CD4-positive, alpha-beta memory T cell (primary cell): ENCODE measurements at regions not wholly inside any gene's neighbourhood (a gene's known extent, or its start where the extent isn't known, plus 50 kb on each side); places are given as distances from the start of the nearest gene placed in this dataset.

Experiments
- CTCF ChIA-PET: fragments of 350-600 bp; sonication (Branson Sonifier 250); formaldehyde crosslinking; loops from one replicate; lab custom pipeline; 2021; ENCODE audit warnings: inconsistent platforms; ENCODE audit not compliant: partially characterized antibody; lab: Charles Lee
- POLR2A ChIA-PET: fragments of 350-600 bp; sonication (Branson Sonifier 250); formaldehyde crosslinking; loops from one replicate; lab custom pipeline; 2021; ENCODE audit not compliant: partially characterized antibody; lab: Charles Lee
- DNase-seq, 5 donors: peaks; one replicate each; pipeline versions ENCODE4 v3.0.0 to v3.0.0-alpha.2; 2020 to 2022; ENCODE audit warnings: mixed read lengths in 1 of 5
- H3K27ac ChIP-seq: one replicate; pipeline ENCODE4 v1.7.0; 2013; ENCODE audit warnings: low read depth, low read length
- H3K27me3 ChIP-seq: 2 replicates; pipeline ENCODE4 v1.7.0; 2013; ENCODE audit warnings: mild to moderate bottlenecking, low read length, moderate library complexity; ENCODE audit not compliant: insufficient read depth
- H3K36me3 ChIP-seq: 2 replicates; pipeline ENCODE4 v1.7.0; 2013; ENCODE audit warnings: mild to moderate bottlenecking, low read length, moderate library complexity; ENCODE audit not compliant: insufficient read depth
- H3K4me1 ChIP-seq: 2 replicates; pipeline ENCODE4 v1.7.0; 2013; ENCODE audit warnings: mild to moderate bottlenecking, low read length, moderate library complexity; ENCODE audit not compliant: insufficient read depth
- H3K4me3 ChIP-seq, 2 donors: one replicate each; pipeline ENCODE4 v1.7.0; 2013; ENCODE audit warnings: low read length in 2 of 2, mild to moderate bottlenecking in 1 of 2
- H3K9me3 ChIP-seq, 2 donors: one replicate each; pipeline ENCODE4 v1.7.0; 2013; ENCODE audit warnings: low read length in 2 of 2, control low read depth in 1 of 2; ENCODE audit not compliant: control insufficient read depth in 1 of 2
- H3K27ac Mint-ChIP-seq, 7 donors: one replicate each; pipeline ENCODE4 v1.8.0; 2020 to 2021; ENCODE audit warnings: mixed read lengths in 7 of 7, mild to moderate bottlenecking in 6 of 7, inconsistent platforms in 3 of 7, moderate library complexity in 3 of 7
- H3K27me3 Mint-ChIP-seq, 2 donors: one replicate each; pipeline ENCODE4 v1.8.0; 2020 to 2021; ENCODE audit warnings: mixed read lengths in 2 of 2
- H3K36me3 Mint-ChIP-seq, 2 donors: one replicate each; pipeline ENCODE4 v1.8.0; 2020 to 2021; ENCODE audit warnings: mixed read lengths in 2 of 2, inconsistent platforms in 1 of 2, mild to moderate bottlenecking in 1 of 2
- H3K4me1 Mint-ChIP-seq, 4 donors: one replicate each; pipeline ENCODE4 v1.8.0; 2020 to 2021; ENCODE audit warnings: mixed read lengths in 4 of 4, mild to moderate bottlenecking in 1 of 4
- H3K4me3 Mint-ChIP-seq, 8 donors: one replicate each; pipeline ENCODE4 v1.8.0; 2020 to 2021; ENCODE audit warnings: mixed read lengths in 8 of 8, mild to moderate bottlenecking in 7 of 8, moderate library complexity in 6 of 8, inconsistent platforms in 3 of 8
- H3K9me3 Mint-ChIP-seq, 8 donors: one replicate each; pipeline ENCODE4 v1.8.0; 2020 to 2021; ENCODE audit warnings: mixed read lengths in 8 of 8, mild to moderate bottlenecking in 5 of 8, inconsistent platforms in 3 of 8, moderate library complexity in 1 of 8
- intact Hi-C: fragments of 100-400 bp; cut with micrococcal nuclease; formaldehyde crosslinking; loops from one replicate; pipeline ENCODE4 v1.15.1; 2023

- Mint-ChIP-seq H3K27me3 (no peaks in the 10 kb centered on the region), H3K4me1 (no peaks in the 10 kb centered on the region), H3K36me3 (no peaks in the 10 kb centered on the region), H3K9me3 (peaks cover 0 to 8% (median 2%) of the 10 kb centered on the region in 8 donors), H3K27ac (no peak overlapping the region), H3K4me3 (no peak overlapping the region)
- H3K4me1 ChIP-seq, result no peaks in the 10 kb centered on the region
- H3K27me3 ChIP-seq, result no peaks in the 10 kb centered on the region
- H3K36me3 ChIP-seq, result no peaks in the 10 kb centered on the region
- intact Hi-C loops, result no loop called here
- ChIA-PET POLR2A (no interaction called here), CTCF (no interaction called here)
- H3K27ac ChIP-seq, result no peak overlapping the region
- H3K9me3 ChIP-seq, result no peaks in the 10 kb centered on the region
- no peak overlapping the region for H3K4me3 ChIP-seq
- no peak for DNase-seq
Observed at GRCh38 chr9:108012886-108013665, 523.5 kb upstream of the KLF4 start.

DNA sequence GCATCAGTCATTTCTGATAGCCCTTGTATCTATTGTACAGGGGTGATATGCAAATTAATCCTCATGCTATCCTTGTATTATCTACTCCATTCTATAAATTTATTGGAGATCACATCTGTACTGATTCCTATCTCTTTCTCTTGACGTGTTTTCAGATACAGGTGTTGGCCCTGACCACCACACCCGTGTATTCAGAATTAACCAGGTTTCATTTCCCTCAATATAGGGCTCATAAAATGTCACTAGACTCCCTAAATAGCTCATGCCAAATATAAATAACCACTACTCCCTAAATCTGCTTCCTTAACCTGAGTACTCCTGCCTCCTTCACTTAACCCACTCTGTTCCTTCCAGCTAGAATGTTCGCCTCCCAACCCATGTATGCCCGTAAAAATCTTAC is 522.8 kb upstream of the KLF4 start:
- ChIA-PET CTCF (no interaction called here), POLR2A (no interaction called here)
- Mint-ChIP-seq H3K9me3 (peaks cover 0 to 8% (median 2%) of the 10 kb centered on the region in 8 donors), H3K27me3 (no peaks in the 10 kb centered on the region), H3K4me3 (no peak overlapping the region), H3K27ac (no peak overlapping the region), H3K36me3 (no peaks in the 10 kb centered on the region), H3K4me1 (no peaks in the 10 kb centered on the region)
- DNase-seq, result no peak
- Histone ChIP-seq H3K4me1 (no peaks in the 10 kb centered on the region), H3K4me3 (no peak overlapping the region), H3K9me3 (no peaks in the 10 kb centered on the region), H3K36me3 (no peaks in the 10 kb centered on the region), H3K27ac (no peak overlapping the region), H3K27me3 (no peaks in the 10 kb centered on the region)
- intact Hi-C loops, result no loop called here

DNA sequence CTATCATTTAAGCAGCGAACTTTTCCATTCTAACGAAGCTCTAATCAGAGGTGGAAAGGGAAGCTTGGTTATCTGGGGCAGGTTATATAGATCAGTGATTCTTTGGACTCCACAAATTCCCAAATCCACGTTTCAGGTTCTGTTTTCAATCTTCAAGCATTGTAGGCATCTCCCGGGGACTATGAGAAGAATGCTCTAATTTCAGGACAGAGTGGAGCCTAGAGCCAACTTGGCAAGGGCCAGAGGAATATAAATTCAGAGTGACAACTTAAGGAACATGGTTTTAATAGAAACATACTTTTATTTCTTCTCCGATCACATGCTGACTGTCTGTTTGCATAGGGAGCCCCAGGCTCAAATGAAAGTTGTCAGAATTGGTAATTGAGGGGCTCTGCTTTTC is 514.0 kb upstream of the KLF4 start:
- H3K4me1 Mint-ChIP-seq, result no peaks in the 10 kb centered on the region
- CTCF ChIA-PET, result no interaction called here

DNA sequence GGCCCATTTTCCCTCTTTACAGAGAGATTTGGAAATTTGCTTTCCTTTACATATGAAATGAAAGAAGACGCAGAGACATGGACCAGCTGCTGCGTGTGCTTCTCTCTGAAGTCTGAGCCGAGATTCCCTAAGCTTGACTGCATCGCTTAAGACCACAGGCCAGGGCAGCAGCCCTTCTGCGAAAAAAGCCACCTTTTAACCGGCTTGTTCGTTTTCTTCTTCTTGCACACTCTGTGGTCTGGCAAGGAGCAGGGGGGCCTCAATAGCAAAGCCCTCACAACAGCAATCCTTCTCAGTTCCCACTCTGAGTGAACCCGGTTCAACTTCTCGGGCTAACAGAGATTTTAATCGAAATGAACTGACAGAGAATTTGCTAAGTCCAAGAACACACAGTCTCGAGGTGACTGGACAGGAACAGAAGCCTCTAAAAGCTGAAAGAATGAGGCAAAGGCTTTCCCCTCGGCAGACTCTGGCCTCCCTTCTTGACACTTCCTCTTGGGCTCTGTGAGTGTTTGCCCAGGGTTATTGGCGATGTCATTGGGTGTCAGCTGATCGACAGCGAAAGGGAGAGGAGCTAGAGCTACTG is 512.9 kb upstream of the KLF4 start:
- no peaks in the 10 kb centered on the region for H3K36me3 ChIP-seq
- Mint-ChIP-seq H3K4me3 (no peak overlapping the region), H3K27me3 (no peaks in the 10 kb centered on the region), H3K9me3 (peaks cover 0 to 5% (median 4%) of the 10 kb centered on the region in 8 donors), H3K4me1 (no peaks in the 10 kb centered on the region), H3K36me3 (no peaks in the 10 kb centered on the region), H3K27ac (no peak overlapping the region)
- no peak for DNase-seq
- intact Hi-C loops, result no loop called here
- H3K4me3 ChIP-seq, result no peak overlapping the region
- ChIA-PET CTCF (no interaction called here), POLR2A (no interaction called here)
- no peaks in the 10 kb centered on the region for H3K4me1 ChIP-seq
- no peak overlapping the region for H3K27ac ChIP-seq
- H3K27me3 ChIP-seq, result no peaks in the 10 kb centered on the region
- no peaks in the 10 kb centered on the region for H3K9me3 ChIP-seq

More for the DNA sequence above, 514.0 kb upstream of the KLF4 start:
- Histone ChIP-seq H3K9me3 (no peaks in the 10 kb centered on the region), H3K4me3 (no peak overlapping the region), H3K27ac (no peak overlapping the region), H3K36me3 (no peaks in the 10 kb centered on the region), H3K27me3 (no peaks in the 10 kb centered on the region), H3K4me1 (no peaks in the 10 kb centered on the region)
- intact Hi-C loops, result no loop called here
- DNase-seq, result no peak
- POLR2A ChIA-PET, result no interaction called here
- no peaks in the 10 kb centered on the region for H3K27me3 Mint-ChIP-seq
- H3K36me3 Mint-ChIP-seq, result no peaks in the 10 kb centered on the region
- H3K27ac Mint-ChIP-seq, result no peak overlapping the region
- peaks cover 0 to 7% (median 4%) of the 10 kb centered on the region in 8 donors for H3K9me3 Mint-ChIP-seq
- H3K4me3 Mint-ChIP-seq, result no peak overlapping the region

GRCh38 chr9:108001237-108001636 is 511.7 kb upstream of the KLF4 start:
- no peak overlapping the region for H3K27ac ChIP-seq
- H3K4me3 ChIP-seq, result no peak overlapping the region
- no peaks in the 10 kb centered on the region for H3K4me1 ChIP-seq
- no peaks in the 10 kb centered on the region for H3K27me3 ChIP-seq
- no peaks in the 10 kb centered on the region for H3K36me3 Mint-ChIP-seq
- ChIA-PET CTCF (interaction anchor here (1.4 kb wide), 1 partner anchor 54 kb away, joined by 3 read pairs; no protein-coding TSS in a partner anchor), POLR2A (no interaction called here)
- intact Hi-C loops, result no loop called here
- H3K9me3 ChIP-seq, result no peaks in the 10 kb centered on the region
- H3K4me1 Mint-ChIP-seq, result no peaks in the 10 kb centered on the region
- H3K36me3 ChIP-seq, result no peaks in the 10 kb centered on the region
- DNase-seq, result no peak
- H3K27ac Mint-ChIP-seq, result no peak overlapping the region
- no peak overlapping the region for H3K4me3 Mint-ChIP-seq
- H3K9me3 Mint-ChIP-seq, result peaks cover 0 to 5% (median 4%) of the 10 kb centered on the region in 8 donors
- H3K27me3 Mint-ChIP-seq, result no peaks in the 10 kb centered on the region

DNA sequence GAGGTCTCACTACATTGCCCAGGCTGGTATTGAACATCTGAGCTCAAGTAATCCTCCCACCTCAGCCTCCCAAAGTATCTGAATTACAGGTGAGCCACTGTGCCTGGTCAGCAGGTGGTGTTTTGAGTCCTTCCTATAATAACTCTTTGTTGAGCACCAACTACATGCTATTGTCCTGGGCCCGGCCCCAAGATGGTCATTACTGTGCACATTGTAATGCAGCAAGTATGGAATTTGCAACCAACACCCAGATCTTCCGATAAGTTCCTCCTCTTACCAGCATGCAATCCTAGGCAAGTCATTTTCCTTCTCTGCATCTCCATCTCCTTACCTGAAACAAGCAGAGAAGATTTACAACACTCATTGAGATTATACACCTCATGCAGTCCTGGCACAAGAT is 510.3 kb upstream of the KLF4 start:
- Histone ChIP-seq H3K4me1 (no peaks in the 10 kb centered on the region), H3K4me3 (no peak overlapping the region), H3K9me3 (no peaks in the 10 kb centered on the region), H3K27me3 (no peaks in the 10 kb centered on the region), H3K36me3 (no peaks in the 10 kb centered on the region), H3K27ac (no peak overlapping the region)
- ChIA-PET CTCF (interaction anchor here (1.4 kb wide), 1 partner anchor 52 kb away, joined by 3 read pairs; no protein-coding TSS in a partner anchor), POLR2A (interaction anchor here (0.7 kb wide), 1 partner anchor 1138 kb away, joined by 3 read pairs; no protein-coding TSS in a partner anchor)
- H3K27ac Mint-ChIP-seq, result no peak overlapping the region
- no peaks in the 10 kb centered on the region for H3K4me1 Mint-ChIP-seq
- H3K36me3 Mint-ChIP-seq, result no peaks in the 10 kb centered on the region
- no peak for DNase-seq
- no peak overlapping the region for H3K4me3 Mint-ChIP-seq
- intact Hi-C loops, result no loop called here
- peaks cover 0 to 5% (median 4%) of the 10 kb centered on the region in 8 donors for H3K9me3 Mint-ChIP-seq
- no peaks in the 10 kb centered on the region for H3K27me3 Mint-ChIP-seq

DNA sequence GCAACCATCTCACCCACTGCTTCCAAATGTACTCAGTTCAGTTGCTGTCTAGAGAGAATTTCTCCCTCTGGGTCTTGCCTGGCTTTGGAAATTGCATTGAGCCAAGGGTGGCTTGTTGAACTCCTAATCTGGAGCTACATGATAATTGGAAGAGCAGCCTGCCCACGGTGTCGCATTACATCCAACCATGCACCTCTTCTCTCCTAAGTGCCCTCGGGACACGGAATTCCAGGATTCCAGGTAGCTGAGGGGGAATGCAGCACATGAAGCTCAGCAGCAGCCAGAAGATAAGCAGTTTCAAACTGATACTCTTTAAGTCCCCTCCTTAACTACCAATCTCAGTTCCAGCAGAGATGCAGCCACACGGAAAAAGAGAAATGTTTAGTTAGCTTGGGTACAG is 509.4 kb upstream of the KLF4 start:
- DNase-seq, result no peak
- no peaks in the 10 kb centered on the region for H3K27me3 ChIP-seq
- intact Hi-C loops, result no loop called here
- no peak overlapping the region for H3K27ac ChIP-seq
- no peaks in the 10 kb centered on the region for H3K36me3 ChIP-seq
- H3K4me1 ChIP-seq, result no peaks in the 10 kb centered on the region
- POLR2A ChIA-PET, result no interaction called here
- peaks cover 0 to 5% (median 4%) of the 10 kb centered on the region in 8 donors for H3K9me3 Mint-ChIP-seq
- H3K4me3 Mint-ChIP-seq, result no peak overlapping the region
- no peaks in the 10 kb centered on the region for H3K4me1 Mint-ChIP-seq
- H3K9me3 ChIP-seq, result no peaks in the 10 kb centered on the region
- no peaks in the 10 kb centered on the region for H3K27me3 Mint-ChIP-seq
- H3K36me3 Mint-ChIP-seq, result no peaks in the 10 kb centered on the region
- no peak overlapping the region for H3K27ac Mint-ChIP-seq
- H3K4me3 ChIP-seq, result no peak overlapping the region
- CTCF ChIA-PET, result no interaction called here
